HepG2 (cell line): ENCODE measurements at regions not wholly inside any gene's neighbourhood (a gene's known extent, or its start where the extent isn't known, plus 50 kb on each side); places are given as distances from the start of the nearest gene placed in this dataset.

Source experiments
- ATAC-seq: fragments of 200-7000 bp; cut with Tn5 transposase; 3 replicates; pipeline ENCODE4 v1.9.1; 2020; ENCODE audit warnings: mild to moderate bottlenecking, moderate library complexity
- BruUV-seq: library from RNA; stranded (reverse); fragments of 400-500 nt; replicated peaks from 2 replicates; lab custom pipeline; 2021; lab: Mats Ljungman, UMichigan
- CTCF ChIA-PET: fragments of 300-600 bp; formaldehyde crosslinking; extraction: SDS; loops from one replicate; lab custom pipeline; 2021; ENCODE audit warnings: low total read pairs, inconsistent platforms, low intra/inter-chr PET ratio; lab: Yijun Ruan, JAX
- POLR2A ChIA-PET: fragments of 350-600 bp; sonication (Branson Sonifier 250); formaldehyde crosslinking; loops from one replicate; lab custom pipeline; 2020; ENCODE audit warnings: antibody characterized with exemption, inconsistent platforms; lab: Yijun Ruan, JAX
- DNase-seq: peaks from one replicate; pipeline ENCODE4 v3.0.0-alpha.2; 2015; ENCODE audit warnings: low spot score
- FAIRE-seq: peaks from 3 replicates; lab custom pipeline; 2011; peaks lifted over from hg19 to GRCh38; lab: Jason Lieb, UNC
- H2AFZ ChIP-seq: one replicate; pipeline ENCODE4 v1.6.1; 2011; ENCODE audit warnings: low read length, inconsistent platforms
- H3K27ac ChIP-seq: fragments of 300-600 bp; 3 replicates; pipeline ENCODE4 v1.8.0; 2011; ENCODE audit warnings: mixed run types, mild to moderate bottlenecking, mixed read lengths, low read length, inconsistent platforms; ENCODE audit not compliant: insufficient read depth; ENCODE audit errors: extremely low read length
- H3K27me3 ChIP-seq, 2 experiments: fragments of 200-600 bp in 1 of 2; 2 replicates in 1 of 2; 3 replicates in 1 of 2; pipeline versions ENCODE4 v1.6.0 to v1.8.0; 2011; ENCODE audit warnings: low read length in 2 of 2, mild to moderate bottlenecking in 2 of 2, moderate library complexity in 2 of 2, inconsistent platforms in 1 of 2; ENCODE audit not compliant: insufficient read depth in 2 of 2, control insufficient read depth in 1 of 2
- H3K36me3 ChIP-seq, 2 experiments: fragments of 200-600 bp in 1 of 2; replicated peaks in 1 of 2; 2 replicates in 1 of 2; 3 replicates in 1 of 2; pipeline versions ENCODE4 v1.5.1 to v1.8.0; 2011; ENCODE audit warnings: low read length in 2 of 2, inconsistent platforms in 1 of 2; ENCODE audit not compliant: insufficient read depth in 2 of 2, control insufficient read depth in 1 of 2
- H3K4me1 ChIP-seq: 2 replicates; pipeline ENCODE4 v1.5.1; 2012; ENCODE audit warnings: low read length, inconsistent platforms; ENCODE audit not compliant: insufficient read depth
- H3K4me2 ChIP-seq: 2 replicates; pipeline ENCODE4 v1.6.0; 2011; ENCODE audit warnings: low read depth, low read length, inconsistent platforms
- H3K4me3 ChIP-seq, 3 experiments: fragments of 200-600 bp in 1 of 3; sonication (generic), shearing (Covaris generic) in 1 of 3; replicated peaks in 1 of 3; 2 replicates each; pipeline ENCODE4 v1.5.1; 2011 to 2016; ENCODE audit warnings: low read length in 3 of 3, inconsistent platforms in 2 of 3, low read depth in 2 of 3, mild to moderate bottlenecking in 2 of 3, control low read depth in 1 of 3, mixed read lengths in 1 of 3; ENCODE audit not compliant: insufficient read depth in 1 of 3
- H3K79me2 ChIP-seq: one replicate; pipeline ENCODE4 v1.6.1; 2011; ENCODE audit warnings: low read length, inconsistent platforms; ENCODE audit not compliant: insufficient read depth
- H3K9ac ChIP-seq: 2 replicates; pipeline ENCODE4 v1.6.0; 2011; ENCODE audit warnings: mild to moderate bottlenecking, low read depth, low read length, inconsistent platforms; ENCODE audit not compliant: insufficient read depth
- H3K9me3 ChIP-seq: 2 replicates; pipeline ENCODE4 v1.5.1; 2012; ENCODE audit warnings: mild to moderate bottlenecking, low read length
- H4K20me1 ChIP-seq: 2 replicates; pipeline ENCODE4 v1.6.0; 2011; ENCODE audit warnings: inconsistent platforms, mild to moderate bottlenecking, low read length, moderate library complexity; ENCODE audit not compliant: insufficient read depth
- AKAP8 ChIP-seq: sonication (generic); formaldehyde crosslinking; IDR thresholded peaks from 2 replicates; pipeline ENCODE4 v1.5.1; 2020; ENCODE audit warnings: mild to moderate bottlenecking, missing genetic modification reagents
- CBX2 ChIP-seq, 2 experiments: fragments of 200-600 bp in 1 of 2; sonication (generic); formaldehyde crosslinking in 1 of 2; IDR thresholded peaks; 2 replicates each; pipeline versions ENCODE4 v1.7.0 to v1.8.1; 2018 to 2022; ENCODE audit warnings: low read depth in 2 of 2, low read length in 1 of 2, mild to moderate bottlenecking in 1 of 2, missing genetic modification reagents in 1 of 2
- FOXA1 ChIP-seq, 2 experiments: fragments of 450-650 bp in 1 of 2; sonication (generic) in 1 of 2; formaldehyde crosslinking in 1 of 2; IDR thresholded peaks; 2 replicates each; pipeline versions ENCODE4 v1.4.0 to v1.6.1; 2016 to 2020; ENCODE audit warnings: missing genetic modification reagents in 1 of 2
- HMG20A ChIP-seq: IDR thresholded peaks from 2 replicates; pipeline ENCODE4 v1.6.1; 2016; ENCODE audit warnings: borderline replicate concordance
- IKZF4 ChIP-seq: sonication (generic); formaldehyde crosslinking; IDR thresholded peaks from 2 replicates; pipeline ENCODE4 v1.5.1; 2020; ENCODE audit warnings: borderline replicate concordance, mild to moderate bottlenecking, low read depth, missing genetic modification reagents; ENCODE audit errors: not compliant biosample characterization
- KLF12 ChIP-seq: sonication (generic); formaldehyde crosslinking; IDR thresholded peaks from 2 replicates; pipeline ENCODE4 v1.4.0; 2020; ENCODE audit warnings: missing genetic modification reagents, borderline replicate concordance
- MIER2 ChIP-seq: IDR thresholded peaks from 2 replicates; pipeline ENCODE4 v1.6.1; 2016; ENCODE audit warnings: missing biosample characterization, missing genetic modification reagents
- NFYC ChIP-seq: IDR thresholded peaks from 2 replicates; pipeline ENCODE4 v1.6.1; 2016; ENCODE audit warnings: missing genetic modification reagents, missing compliant biosample characterization
- POLR2A ChIP-seq, 2 experiments: IDR thresholded peaks; 2 replicates each; pipeline ENCODE4 v1.6.1; 2011; ENCODE audit warnings: low read depth in 2 of 2, low read length in 2 of 2, mild to moderate bottlenecking in 1 of 2, moderate library complexity in 1 of 2; ENCODE audit not compliant: insufficient read depth in 1 of 2
- RFX3 ChIP-seq: IDR thresholded peaks from 2 replicates; pipeline ENCODE4 v1.6.1; 2016; ENCODE audit warnings: missing biosample characterization, missing genetic modification reagents
- ZKSCAN8 ChIP-seq: IDR thresholded peaks from 2 replicates; pipeline ENCODE4 v1.6.1; 2016; ENCODE audit warnings: borderline replicate concordance, missing genetic modification reagents, missing compliant biosample characterization
- ZNF720 ChIP-seq: sonication (generic); formaldehyde crosslinking; IDR thresholded peaks from 2 replicates; pipeline ENCODE4 v1.4.0; 2020; ENCODE audit warnings: missing genetic modification reagents
- WGBS: methylation state at CpG from one replicate; pipeline ENCODE4 v1.1.6; 2017; ENCODE audit warnings: low lambda C conversion rate; 5-methylcytosine and 5-hydroxymethylcytosine counted together
- in situ Hi-C: cut with HindIII; loops from 2 replicates; pipeline ENCODE4 v1.10.0; 2017; ENCODE audit warnings: low pct_unique_long_range_greater_than_20kb; ENCODE audit not compliant: extremely low pct_ligation_motif_present
- intact Hi-C: fragments of 100-400 bp; cut with micrococcal nuclease; formaldehyde crosslinking; loops from one replicate; pipeline ENCODE4 v1.10.0; 2022; ENCODE audit not compliant: unreplicated experiment
- TF ChIP-seq, protein P1 (sequence below): sonication (generic); formaldehyde crosslinking; IDR thresholded peaks from 2 replicates; pipeline ENCODE4 v1.8.0; 2022; ENCODE audit warnings: mild to moderate bottlenecking, missing genetic modification reagents; ENCODE audit not compliant: insufficient replicate concordance

DNA sequence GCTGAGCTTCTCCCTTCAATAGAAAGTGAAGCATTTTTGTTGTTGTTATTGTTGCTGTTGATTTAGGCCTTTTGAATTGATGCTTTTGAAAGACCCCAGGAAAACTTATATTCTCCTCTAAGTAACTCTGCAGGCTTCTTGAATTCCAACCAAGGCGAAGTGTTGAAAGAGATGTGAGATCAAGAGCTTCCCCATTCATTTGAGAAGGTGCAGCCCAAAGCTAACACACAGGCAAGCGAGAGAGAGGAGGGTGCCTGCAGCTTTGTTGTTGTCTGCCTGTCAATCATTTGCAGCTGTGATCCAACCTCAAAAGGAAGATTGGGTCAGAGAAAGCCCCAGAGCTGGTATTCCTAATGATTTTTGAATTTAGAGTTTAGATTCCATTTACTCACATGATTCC is 963.6 kb upstream of the CNTNAP5 start:
- H3K9me3 ChIP-seq, result peaks cover 56% of the 10 kb centered on the region
- ChIA-PET CTCF (no interaction called here), POLR2A (no interaction called here)
- TF ChIP-seq FOXA1 (IDR thresholded peaks at IDR 0.05) (no peak), FOXA1 (CRISPR knock-in tag; IDR thresholded peaks at IDR 0.05) (no peak), ZKSCAN8 (CRISPR knock-in tag) (no peak), CBX2 (IDR thresholded peaks at IDR 0.05; ENCODE audit: low read depth, low read length) (no peak), CBX2 (CRISPR knock-in tag; IDR thresholded peaks at IDR 0.05; ENCODE audit: low read depth) (no peak), KLF12 (CRISPR knock-in tag) (no peak), MIER2 (CRISPR knock-in tag) (no peak), AKAP8 (no peak), ZNF720 (CRISPR knock-in tag) (no peak), POLR2A (IDR thresholded peaks at IDR 0.05; ENCODE audit: insufficient read depth in 1 of 2, low read depth in 2 of 2, low read length in 2 of 2) (no peak), HMG20A (no peak), NFYC (CRISPR knock-in tag) (no peak), IKZF4 (CRISPR knock-in tag) (no peak), RFX3 (CRISPR knock-in tag) (no peak)
- TF ChIP-seq, protein P1, sequence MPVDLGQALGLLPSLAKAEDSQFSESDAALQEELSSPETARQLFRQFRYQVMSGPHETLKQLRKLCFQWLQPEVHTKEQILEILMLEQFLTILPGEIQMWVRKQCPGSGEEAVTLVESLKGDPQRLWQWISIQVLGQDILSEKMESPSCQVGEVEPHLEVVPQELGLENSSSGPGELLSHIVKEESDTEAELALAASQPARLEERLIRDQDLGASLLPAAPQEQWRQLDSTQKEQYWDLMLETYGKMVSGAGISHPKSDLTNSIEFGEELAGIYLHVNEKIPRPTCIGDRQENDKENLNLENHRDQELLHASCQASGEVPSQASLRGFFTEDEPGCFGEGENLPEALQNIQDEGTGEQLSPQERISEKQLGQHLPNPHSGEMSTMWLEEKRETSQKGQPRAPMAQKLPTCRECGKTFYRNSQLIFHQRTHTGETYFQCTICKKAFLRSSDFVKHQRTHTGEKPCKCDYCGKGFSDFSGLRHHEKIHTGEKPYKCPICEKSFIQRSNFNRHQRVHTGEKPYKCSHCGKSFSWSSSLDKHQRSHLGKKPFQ, result no peak
- no peak overlapping the region for H3K4me2 ChIP-seq
- H3K36me3 ChIP-seq, result no peaks in the 10 kb centered on the region
- BruUV-seq, result no TSS peak
- H3K9ac ChIP-seq, result no peak overlapping the region
- ATAC-seq (no peak), DNase-seq (no peak), FAIRE-seq (no peak)
- H3K27me3 ChIP-seq, result no peaks in the 10 kb centered on the region
- no peak overlapping the region for H2AFZ ChIP-seq
- WGBS, result 4% methylated on average over 2 of the region's 2 CpGs
- in situ Hi-C loops, result no loop called here
- H4K20me1 ChIP-seq, result no peaks in the 10 kb centered on the region
- no peak overlapping the region for H3K4me3 ChIP-seq
- no peaks in the 10 kb centered on the region for H3K79me2 ChIP-seq
- intact Hi-C loops, result no loop called here
- H3K4me1 ChIP-seq, result no peaks in the 10 kb centered on the region
- H3K27ac ChIP-seq, result no peak overlapping the region
